Stimulated activated CD4-positive, alpha-beta T cell treated with anti-CD3 and anti-CD28 coated beads, TNF-alpha, amount 100 ng/mL, for 48 hours (primary cell): ENCODE measurements at regions not wholly inside any gene's neighbourhood (a gene's known extent, or its start where the extent isn't known, plus 50 kb on each side); places are given as distances from the start of the nearest gene placed in this dataset.
"Not testable (repeated sequence)": the region's sequence is repeated elsewhere in the genome, so short reads cannot be mapped to it uniquely, and the experiment has no call there.

Experiments
- DNase-seq, 3 donors: peaks; one replicate each; pipeline ENCODE4 v3.0.0-alpha.2; 2020; ENCODE audit warnings: low read depth in 3 of 3

DNA sequence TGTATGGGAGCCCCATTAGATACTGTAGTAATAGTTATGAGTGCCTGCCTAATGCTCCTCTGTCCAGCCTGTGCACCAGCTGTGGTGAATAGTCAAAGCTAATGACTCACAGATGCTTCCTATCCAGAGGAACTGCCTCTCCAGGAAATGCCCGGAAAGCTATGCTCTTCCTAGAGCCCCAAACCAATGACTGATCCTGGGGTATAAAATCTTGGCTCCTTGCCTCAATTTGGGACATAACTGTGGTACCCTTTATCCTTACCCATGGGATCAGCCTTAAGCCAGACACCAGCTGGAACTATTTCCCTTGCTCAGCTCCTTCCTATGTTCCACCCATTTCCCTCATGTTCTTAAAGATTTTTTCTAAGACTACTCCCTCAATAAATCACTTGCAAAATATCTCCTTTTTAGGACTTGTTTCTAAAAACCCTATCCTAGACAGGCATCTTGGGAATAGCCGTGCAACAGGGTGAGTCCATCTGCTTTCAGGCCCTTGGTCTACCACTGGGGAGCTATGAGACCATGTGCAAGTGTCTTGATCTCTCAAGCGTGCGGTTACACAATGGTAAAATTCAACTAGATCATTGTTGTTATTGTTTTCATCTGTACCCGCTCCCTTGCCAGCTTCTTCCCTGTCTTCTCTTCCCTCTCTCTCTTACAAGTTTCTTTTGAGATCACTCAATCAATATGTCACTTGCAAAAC, 283.7 kb downstream of the BTBD3 start:
- no peak for DNase-seq

- DNase-seq = no peak
Observed at GRCh38 chr20:12203399-12203798, 285.7 kb downstream of the BTBD3 start.

DNA sequence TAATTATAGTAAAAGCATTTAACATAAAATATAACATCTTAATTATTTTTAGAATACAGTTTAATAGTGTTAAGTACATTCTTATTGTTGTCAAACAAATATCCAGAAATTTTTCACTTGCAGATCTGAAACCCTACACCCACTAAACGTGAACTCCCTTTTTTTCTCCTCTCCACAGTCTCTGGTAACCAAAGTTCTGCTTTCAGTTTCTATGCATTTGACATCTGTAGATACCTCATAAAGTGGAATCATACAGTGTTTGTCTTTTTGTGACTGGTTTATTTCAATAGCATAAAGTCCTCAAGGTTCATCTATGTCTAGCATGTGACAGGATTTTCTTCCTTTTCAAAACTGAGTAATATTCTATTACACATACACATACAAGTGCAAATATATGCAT, 286.3 kb downstream of the BTBD3 start:
- no peak for DNase-seq

GRCh38 chr20:12207875-12208274, 290.2 kb downstream of the BTBD3 start:
- DNase-seq = no peak

- DNase-seq = no peak
Observed at GRCh38 chr20:12210591-12210990, 292.9 kb downstream of the BTBD3 start.

DNA sequence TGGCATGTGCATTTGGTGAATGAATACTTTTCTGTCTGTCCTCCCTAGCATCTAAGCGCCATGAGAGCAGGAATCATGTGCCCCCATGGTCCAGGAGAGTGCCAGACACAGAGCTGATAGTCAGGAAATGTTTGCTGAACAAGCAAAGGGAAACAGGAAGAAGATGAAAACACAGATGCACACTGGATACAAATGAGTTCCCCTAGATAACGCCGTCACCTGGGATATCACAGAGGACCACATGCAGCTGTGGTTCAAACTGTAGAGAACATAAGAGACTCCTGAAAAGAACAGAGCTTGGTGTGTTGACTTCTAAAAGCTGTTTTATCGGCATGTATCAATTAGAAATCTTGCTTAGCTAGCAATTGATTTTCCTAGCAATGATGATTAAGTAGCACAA, 293.7 kb downstream of the BTBD3 start:
- DNase-seq = no peak

GRCh38 chr20:12217382-12217781, 299.7 kb downstream of the BTBD3 start:
- DNase-seq = no peak

- no peak for DNase-seq
Observed at GRCh38 chr20:12219798-12220197, 302.1 kb downstream of the BTBD3 start.

DNA sequence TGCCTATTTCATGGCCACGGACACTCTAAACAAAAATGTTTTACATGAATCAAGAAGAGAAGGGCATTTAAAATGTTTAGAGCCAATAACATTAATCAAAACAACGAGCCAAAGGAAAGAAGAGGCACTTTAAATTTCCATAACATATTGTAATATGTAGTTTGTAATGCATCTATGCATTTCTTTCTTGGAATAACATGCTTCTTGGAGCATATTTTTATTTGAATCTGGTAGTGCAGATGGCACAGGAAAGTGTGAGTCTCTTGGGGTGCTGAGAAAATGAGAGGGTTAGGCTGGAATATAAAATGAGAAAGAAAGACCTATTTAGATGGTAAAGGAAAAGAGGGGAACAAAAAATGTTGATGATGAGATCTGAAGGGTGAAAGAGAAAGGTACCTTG, 305.4 kb downstream of the BTBD3 start:
- DNase-seq = no peak

DNA sequence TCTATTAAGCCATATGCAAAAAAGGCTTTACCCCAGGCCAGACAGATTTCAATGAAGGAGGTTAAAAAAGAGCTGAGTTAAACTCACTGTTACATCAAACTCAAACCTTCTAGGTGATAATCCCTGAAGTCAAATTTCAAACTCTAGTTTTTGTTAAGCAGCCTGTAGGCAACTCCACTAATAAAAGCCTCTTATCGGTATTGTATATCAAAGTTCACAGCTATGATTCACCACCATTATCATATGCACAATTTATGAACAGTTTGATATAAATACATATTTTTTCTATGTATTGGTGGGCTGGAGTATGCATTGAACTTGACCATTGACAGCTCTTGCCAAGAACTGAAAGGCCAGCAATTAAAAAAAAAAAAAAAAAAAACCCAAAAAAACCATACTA, 308.2 kb downstream of the BTBD3 start:
- DNase-seq = no peak

GRCh38 chr20:12229891-12230290, 312.2 kb downstream of the BTBD3 start:
- DNase-seq = no peak

- no peak for DNase-seq
Observed at GRCh38 chr20:12237772-12238171, 320.1 kb downstream of the BTBD3 start.

- DNase-seq = no peak
Observed at GRCh38 chr20:12241065-12241464, 323.4 kb downstream of the BTBD3 start.

GRCh38 chr20:12243327-12243726, 325.6 kb downstream of the BTBD3 start:
- DNase-seq = no peak

GRCh38 chr20:12248481-12248880, 330.8 kb downstream of the BTBD3 start:
- DNase-seq = no peak

- DNase-seq = not testable (repeated sequence)
Observed at GRCh38 chr20:12250661-12251060, 333.0 kb downstream of the BTBD3 start.

DNA sequence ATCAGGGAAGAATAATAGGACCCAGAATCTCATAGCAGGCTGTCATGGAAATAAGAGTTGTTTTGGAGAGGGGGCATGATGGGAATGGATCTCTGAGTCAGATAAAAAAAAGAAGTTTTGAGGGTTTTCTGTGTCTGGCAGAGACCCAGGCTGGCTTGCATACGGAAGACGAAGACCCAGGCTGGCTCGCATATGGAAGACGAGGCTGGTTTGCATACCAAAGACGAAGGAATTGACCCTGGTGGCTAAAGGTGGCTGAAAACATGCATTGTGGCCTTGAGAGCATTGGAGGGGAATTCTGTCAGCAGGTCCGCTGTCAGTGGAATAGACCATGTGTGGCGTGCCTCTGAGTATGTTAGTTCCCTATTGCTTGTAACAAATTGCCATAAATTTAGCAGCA, 335.1 kb downstream of the BTBD3 start:
- DNase-seq = no peak

DNA sequence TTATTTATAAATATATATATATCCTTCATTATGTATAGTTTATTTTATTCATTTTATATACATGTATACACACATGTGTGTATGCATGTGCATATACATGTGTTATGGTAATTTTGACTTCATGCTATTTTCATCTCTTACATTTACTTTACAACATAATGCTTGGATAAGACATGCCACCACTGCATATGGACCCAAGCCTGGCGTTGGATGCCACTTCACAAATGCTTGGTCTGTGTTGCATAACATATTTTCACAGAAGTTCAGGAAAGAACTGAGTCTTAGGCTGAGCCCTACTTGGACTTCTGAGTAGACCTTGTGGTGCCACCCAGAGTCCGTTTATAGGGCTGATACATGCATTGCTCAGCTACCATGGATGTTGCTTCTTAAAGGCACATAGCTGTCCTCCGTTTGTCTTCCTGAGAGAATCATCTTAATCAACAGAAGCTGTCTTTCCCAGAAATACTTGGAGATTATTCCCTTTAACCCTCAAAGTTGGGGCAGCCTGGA, 337.8 kb downstream of the BTBD3 start:
- DNase-seq = no peak

DNA sequence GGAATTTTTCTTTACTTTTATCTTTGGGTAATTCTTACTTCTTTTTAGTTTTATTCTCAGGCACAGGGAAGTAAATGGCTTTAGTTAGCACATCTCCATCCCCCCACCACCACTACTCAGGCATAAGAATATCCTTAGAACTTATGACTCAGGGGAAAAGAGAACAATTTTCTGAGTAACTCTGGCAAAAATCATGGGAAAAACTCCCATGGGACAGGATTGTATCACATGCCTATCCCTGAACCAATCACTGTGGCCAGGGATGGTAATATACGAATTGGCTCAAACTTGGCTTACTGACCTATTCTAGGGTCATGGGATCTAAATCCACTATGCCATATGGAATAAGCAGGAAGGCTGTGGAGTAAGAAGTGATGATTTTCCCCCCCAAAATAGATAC, 339.1 kb downstream of the BTBD3 start:
- no peak for DNase-seq

- no peak for DNase-seq
Observed at GRCh38 chr20:12262747-12263146, 345.1 kb downstream of the BTBD3 start.

DNA sequence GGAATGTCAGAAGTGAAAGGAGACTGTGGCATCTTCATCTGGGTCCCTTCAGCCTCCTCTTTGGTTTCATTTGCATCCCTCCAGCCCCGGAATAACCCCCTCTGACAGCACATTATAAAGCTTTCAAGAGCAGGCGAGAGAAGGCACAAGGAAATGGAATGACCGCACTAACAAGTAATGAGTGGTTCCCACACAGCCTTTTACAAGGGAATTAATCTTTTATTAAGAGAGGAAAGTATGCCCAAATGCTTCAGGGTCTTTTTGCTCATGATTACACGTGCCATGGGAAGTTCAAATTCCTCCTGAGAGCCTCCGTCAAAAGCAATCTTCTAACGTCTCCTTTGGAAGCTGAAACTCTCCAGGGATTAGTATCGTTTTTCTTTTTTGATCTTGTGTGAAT, 347.0 kb downstream of the BTBD3 start:
- DNase-seq = no peak

- DNase-seq = no peak
Observed at GRCh38 chr20:12265662-12266061, 348.0 kb downstream of the BTBD3 start.

GRCh38 chr20:12269579-12269978, 351.9 kb downstream of the BTBD3 start:
- DNase-seq = no peak

DNA sequence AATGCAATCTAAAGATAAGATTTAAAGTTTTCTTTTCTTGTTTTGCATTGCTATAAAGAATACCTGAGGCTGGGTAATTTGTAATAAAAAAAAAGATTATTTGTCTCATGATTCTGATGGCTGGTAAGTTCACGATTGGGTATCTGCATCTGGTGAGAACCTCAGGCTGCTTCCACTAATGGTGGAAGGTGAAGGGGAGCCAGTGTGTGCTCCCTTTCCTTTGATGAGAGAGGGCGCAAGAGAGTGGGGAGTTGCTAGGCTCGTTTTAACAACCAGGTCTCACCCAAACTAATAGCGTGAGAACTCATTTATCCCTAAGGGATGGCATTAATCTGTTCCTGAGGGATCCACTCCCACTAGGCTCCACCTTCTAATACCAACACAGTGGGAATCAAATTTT, 353.2 kb downstream of the BTBD3 start:
- no peak for DNase-seq
